Calu3 (cell line): ENCODE measurements at regions not wholly inside any gene's neighbourhood (a gene's known extent, or its start where the extent isn't known, plus 50 kb on each side); places are given as distances from the start of the nearest gene placed in this dataset.

ENCODE experiments used
- BruUV-seq: library from RNA; stranded (reverse); fragments of 400-500 nt; replicated peaks from 2 replicates; lab custom pipeline; 2021; lab: Mats Ljungman, UMichigan
- CTCF ChIA-PET: fragments of 300-600 bp; sonication (Branson Sonifier 250); formaldehyde crosslinking; loops from one replicate; lab custom pipeline; 2022; ENCODE audit warnings: antibody characterized with exemption; lab: Charles Lee
- DNase-seq: peaks from one replicate; pipeline ENCODE4 v3.0.0; 2022
- H3K27ac Mint-ChIP-seq: one replicate; pipeline ENCODE4 v1.8.0; 2022; ENCODE audit warnings: mixed read lengths; ENCODE audit not compliant: unreplicated experiment
- H3K27me3 Mint-ChIP-seq: one replicate; pipeline ENCODE4 v1.8.0; 2022; ENCODE audit warnings: mixed read lengths; ENCODE audit not compliant: unreplicated experiment
- H3K36me3 Mint-ChIP-seq: one replicate; pipeline ENCODE4 v1.8.0; 2022; ENCODE audit warnings: mild to moderate bottlenecking, moderate library complexity, mixed read lengths; ENCODE audit not compliant: insufficient read depth, unreplicated experiment
- H3K4me1 Mint-ChIP-seq: one replicate; pipeline ENCODE4 v1.8.0; 2022; ENCODE audit warnings: mild to moderate bottlenecking, low read depth, mixed read lengths; ENCODE audit not compliant: unreplicated experiment
- H3K4me3 Mint-ChIP-seq: one replicate; pipeline ENCODE4 v1.8.0; 2022; ENCODE audit warnings: mild to moderate bottlenecking, low read depth, moderate library complexity, mixed read lengths; ENCODE audit not compliant: unreplicated experiment
- H3K9me3 Mint-ChIP-seq: one replicate; pipeline ENCODE4 v1.8.0; 2022; ENCODE audit warnings: low read depth, mixed read lengths; ENCODE audit not compliant: unreplicated experiment
- intact Hi-C: fragments of 100-400 bp; cut with micrococcal nuclease; formaldehyde crosslinking; loops from one replicate; pipeline ENCODE4 v1.10.0; 2022; ENCODE audit not compliant: unreplicated experiment
- TF ChIP-seq, protein P1 (sequence below): fragments of 200-600 bp; IDR thresholded peaks from one replicate; pipeline ENCODE4 v1.8.0; 2022; ENCODE audit warnings: antibody characterized with exemption; ENCODE audit not compliant: unreplicated experiment

DNA sequence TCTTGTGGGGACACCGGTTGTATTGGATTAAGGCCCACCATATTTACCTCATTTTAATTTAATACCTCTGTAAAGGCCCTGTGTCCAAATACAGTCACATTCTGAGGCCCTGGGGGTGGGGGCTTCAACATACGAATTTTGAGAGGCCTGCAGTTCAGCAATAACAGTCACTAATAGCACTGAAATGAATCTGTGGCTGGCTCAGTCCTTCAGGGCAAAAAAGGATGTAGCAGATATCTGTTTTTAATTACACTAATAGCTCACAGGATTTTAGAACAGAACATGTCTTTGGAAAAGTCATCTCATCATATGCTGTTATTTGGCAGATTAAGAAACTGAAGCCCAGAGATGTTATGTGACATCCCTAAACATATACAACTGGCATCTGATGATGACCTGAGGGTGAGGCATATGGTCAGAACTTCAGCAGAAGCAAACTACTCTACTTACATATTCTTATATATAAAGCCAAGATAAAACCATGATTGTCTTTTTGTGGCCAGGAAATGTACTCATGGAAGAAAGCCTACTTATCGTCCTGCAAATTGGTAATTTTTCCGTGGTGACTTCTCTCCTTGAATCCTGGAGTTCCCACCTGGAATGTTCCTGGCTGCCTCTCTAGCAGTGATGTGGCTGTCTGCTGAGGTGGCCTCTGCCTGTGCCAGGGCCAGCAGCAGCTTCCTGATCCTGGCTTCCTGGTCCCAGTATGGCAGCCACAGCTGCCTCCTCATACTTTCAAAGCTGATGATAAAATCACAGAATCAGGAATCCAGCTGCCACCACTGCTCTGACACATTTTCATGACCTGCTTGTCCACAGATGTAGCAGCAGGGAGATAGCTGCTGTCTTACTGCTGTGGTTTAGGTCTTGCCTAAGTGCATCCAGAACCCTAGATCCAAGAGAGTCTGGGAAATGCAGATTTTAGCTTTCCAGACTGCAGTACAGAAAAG lies 72.1 kb upstream of the ANKRD55 start:
- DNase-seq = no peak
- no peaks in the 10 kb centered on the region for H3K36me3 Mint-ChIP-seq
- no peaks in the 10 kb centered on the region for H3K27me3 Mint-ChIP-seq
- intact Hi-C loops = no loop called here
- H3K9me3 Mint-ChIP-seq = peaks cover 8% of the 10 kb centered on the region
- CTCF ChIA-PET = no interaction called here
- no peak overlapping the region for H3K4me3 Mint-ChIP-seq
- BruUV-seq = no TSS peak
- peaks cover 23% of the 10 kb centered on the region for H3K4me1 Mint-ChIP-seq
- no peak overlapping the region for H3K27ac Mint-ChIP-seq
- TF ChIP-seq, protein P1, sequence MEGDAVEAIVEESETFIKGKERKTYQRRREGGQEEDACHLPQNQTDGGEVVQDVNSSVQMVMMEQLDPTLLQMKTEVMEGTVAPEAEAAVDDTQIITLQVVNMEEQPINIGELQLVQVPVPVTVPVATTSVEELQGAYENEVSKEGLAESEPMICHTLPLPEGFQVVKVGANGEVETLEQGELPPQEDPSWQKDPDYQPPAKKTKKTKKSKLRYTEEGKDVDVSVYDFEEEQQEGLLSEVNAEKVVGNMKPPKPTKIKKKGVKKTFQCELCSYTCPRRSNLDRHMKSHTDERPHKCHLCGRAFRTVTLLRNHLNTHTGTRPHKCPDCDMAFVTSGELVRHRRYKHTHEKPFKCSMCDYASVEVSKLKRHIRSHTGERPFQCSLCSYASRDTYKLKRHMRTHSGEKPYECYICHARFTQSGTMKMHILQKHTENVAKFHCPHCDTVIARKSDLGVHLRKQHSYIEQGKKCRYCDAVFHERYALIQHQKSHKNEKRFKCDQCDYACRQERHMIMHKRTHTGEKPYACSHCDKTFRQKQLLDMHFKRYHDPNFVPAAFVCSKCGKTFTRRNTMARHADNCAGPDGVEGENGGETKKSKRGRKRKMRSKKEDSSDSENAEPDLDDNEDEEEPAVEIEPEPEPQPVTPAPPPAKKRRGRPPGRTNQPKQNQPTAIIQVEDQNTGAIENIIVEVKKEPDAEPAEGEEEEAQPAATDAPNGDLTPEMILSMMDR = no peak

DNA sequence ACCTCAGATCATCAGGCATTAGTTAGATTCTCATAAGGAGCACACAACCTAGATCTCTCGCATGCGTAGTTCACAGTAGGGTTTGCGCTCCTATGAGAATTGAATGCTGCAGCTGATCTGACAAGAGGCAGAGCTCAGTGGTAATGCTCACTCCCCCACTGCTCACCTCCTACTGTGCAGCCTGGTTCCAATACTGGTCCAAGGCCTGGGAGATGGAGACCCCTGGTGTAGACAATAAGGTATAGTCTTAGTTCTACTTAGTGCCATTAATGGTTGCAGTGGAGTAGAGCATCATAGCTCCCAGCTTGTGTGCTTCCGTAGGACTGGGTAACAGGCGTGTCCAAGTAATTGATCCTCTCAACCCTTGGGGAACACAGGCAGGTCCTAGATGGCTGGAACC lies 70.4 kb upstream of the ANKRD55 start:
- H3K27me3 Mint-ChIP-seq = no peaks in the 10 kb centered on the region
- no TSS peak for BruUV-seq
- H3K4me3 Mint-ChIP-seq = no peak overlapping the region
- peaks cover 12% of the 10 kb centered on the region for H3K4me1 Mint-ChIP-seq
- no peak overlapping the region for H3K27ac Mint-ChIP-seq
- peaks cover 5% of the 10 kb centered on the region for H3K9me3 Mint-ChIP-seq
- intact Hi-C loops = no loop called here
- no peaks in the 10 kb centered on the region for H3K36me3 Mint-ChIP-seq
- CTCF ChIA-PET = no interaction called here
- no peak for DNase-seq
- TF ChIP-seq, protein P1 = no peak

DNA sequence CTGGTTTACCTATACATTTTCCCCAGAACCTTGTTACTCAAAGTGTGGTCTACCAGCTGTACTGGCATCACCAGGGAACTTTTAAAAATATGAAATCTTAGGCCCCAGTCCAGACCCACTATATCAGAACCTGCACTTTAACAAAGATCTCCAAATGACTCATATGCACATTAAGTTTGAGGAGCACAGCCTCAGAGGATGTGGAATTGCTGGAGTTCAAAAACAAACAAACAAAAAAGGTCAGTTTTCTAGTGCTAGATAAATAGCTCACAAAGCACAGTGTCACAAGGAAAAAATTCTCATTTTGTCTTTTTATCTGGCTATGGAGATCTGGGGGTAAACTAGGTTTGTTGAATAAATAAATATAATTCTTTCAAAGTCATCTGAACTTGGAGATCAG lies 68.9 kb upstream of the ANKRD55 start:
- CTCF ChIA-PET = no interaction called here
- TF ChIP-seq, protein P1 = no peak
- no peak for DNase-seq
- H3K9me3 Mint-ChIP-seq = peaks cover 5% of the 10 kb centered on the region
- no TSS peak for BruUV-seq
- peaks cover 12% of the 10 kb centered on the region for H3K4me1 Mint-ChIP-seq
- H3K36me3 Mint-ChIP-seq = no peaks in the 10 kb centered on the region
- H3K27ac Mint-ChIP-seq = no peak overlapping the region
- H3K4me3 Mint-ChIP-seq = no peak overlapping the region
- intact Hi-C loops = no loop called here
- no peaks in the 10 kb centered on the region for H3K27me3 Mint-ChIP-seq

DNA sequence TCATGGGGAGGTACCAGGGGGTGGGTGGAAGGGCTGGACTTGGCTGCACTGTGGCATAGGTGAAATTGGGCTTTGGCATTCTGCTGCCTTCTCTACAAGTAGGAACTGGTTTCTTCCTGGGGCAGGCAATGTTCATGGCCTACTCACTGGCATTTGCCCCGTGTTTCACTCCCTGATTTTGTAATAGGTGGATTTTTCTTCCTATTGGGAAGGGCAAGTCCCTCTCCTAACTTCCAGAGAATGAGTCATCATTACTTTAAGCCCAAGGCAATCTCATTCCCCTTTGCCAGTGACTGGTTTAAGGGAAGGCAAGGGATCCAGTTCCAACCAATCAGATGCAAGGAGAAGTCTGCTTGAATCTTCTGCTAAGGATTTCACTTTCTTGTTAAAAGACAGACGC lies 67.9 kb upstream of the ANKRD55 start:
- Mint-ChIP-seq H3K9me3 (peaks cover 3% of the 10 kb centered on the region), H3K27me3 (no peaks in the 10 kb centered on the region), H3K36me3 (no peaks in the 10 kb centered on the region), H3K4me3 (no peak overlapping the region), H3K4me1 (peaks cover 7% of the 10 kb centered on the region), H3K27ac (no peak overlapping the region)
- no TSS peak for BruUV-seq
- TF ChIP-seq, protein P1 = no peak
- CTCF ChIA-PET = no interaction called here
- DNase-seq = no peak
- intact Hi-C loops = no loop called here
